HEK293 (cell line): ENCODE measurements at regions not wholly inside any gene's neighbourhood (a gene's known extent, or its start where the extent isn't known, plus 50 kb on each side); places are given as distances from the start of the nearest gene placed in this dataset.

Source experiments
- ATF2 ChIP-seq: fragments of 450-650 bp; formaldehyde crosslinking; IDR thresholded peaks from 2 replicates; pipeline ENCODE4 v1.5.1; 2016; ENCODE audit warnings: missing biosample characterization, missing genetic modification characterization, low read depth
- CTCF ChIP-seq: fragments of 450-650 bp; formaldehyde crosslinking; IDR thresholded peaks from 2 replicates; pipeline ENCODE4 v1.5.1; 2016; ENCODE audit warnings: missing biosample characterization, missing genetic modification characterization
- HOXA7 ChIP-seq: sonication (generic); formaldehyde crosslinking; IDR thresholded peaks from 2 replicates; pipeline ENCODE4 v1.8.1; 2022; ENCODE audit warnings: missing genetic modification reagents, borderline replicate concordance
- OSR2 ChIP-seq: fragments of 450-650 bp; formaldehyde crosslinking; IDR thresholded peaks from 2 replicates; pipeline ENCODE4 v1.5.1; 2016; ENCODE audit warnings: missing biosample characterization, missing genetic modification characterization
- PRDM1 ChIP-seq: fragments of 450-650 bp; formaldehyde crosslinking; IDR thresholded peaks from 2 replicates; pipeline ENCODE4; 2016; ENCODE audit warnings: missing biosample characterization, missing genetic modification characterization
- SETDB1 ChIP-seq: IDR thresholded peaks from one replicate; pipeline ENCODE4 v1.6.1; 2017; ENCODE audit warnings: mild to moderate bottlenecking, low read length, moderate library complexity, mixed read lengths; ENCODE audit not compliant: insufficient read length
- ZNF398 ChIP-seq: fragments of 450-650 bp; formaldehyde crosslinking; IDR thresholded peaks from 2 replicates; pipeline ENCODE4 v1.5.1; 2017; ENCODE audit warnings: missing biosample characterization, missing genetic modification characterization
- ZNF530 ChIP-seq: fragments of 450-650 bp; formaldehyde crosslinking; IDR thresholded peaks from 2 replicates; pipeline ENCODE4 v1.5.1; 2016; ENCODE audit warnings: low read depth, missing biosample characterization, missing genetic modification characterization
- ZNF544 ChIP-seq: fragments of 450-650 bp; formaldehyde crosslinking; IDR thresholded peaks from 2 replicates; pipeline ENCODE4 v1.5.0; 2017; ENCODE audit warnings: missing biosample characterization, missing genetic modification characterization
- ZNF580 ChIP-seq: fragments of 450-650 bp; formaldehyde crosslinking; IDR thresholded peaks from 2 replicates; pipeline ENCODE4 v1.5.1; 2016; ENCODE audit warnings: missing biosample characterization, missing genetic modification characterization
- ZNF692 ChIP-seq: fragments of 450-650 bp; formaldehyde crosslinking; IDR thresholded peaks from 2 replicates; pipeline ENCODE4 v1.5.1; 2016; ENCODE audit warnings: missing biosample characterization, missing genetic modification characterization

GRCh38 chr9:16197578-16198370 is 644.9 kb downstream of the CCDC171 start:
- TF ChIP-seq CTCF (tag by site-specific recombination) (no peak), ZNF580 (no peak), ATF2 (tag by site-specific recombination) (no peak), ZNF530 (tag by site-specific recombination) (no peak), HOXA7 (CRISPR knock-in tag) (no peak), OSR2 (tag by site-specific recombination) (no peak), PRDM1 (no peak), ZNF398 (tag by site-specific recombination) (no peak), ZNF692 (tag by site-specific recombination) (no peak), SETDB1 (no peak), ZNF544 (tag by site-specific recombination) (no peak)
